Activated B cell treated with CpG ODN at 0.5 μM for 24 hours (primary cell): ENCODE measurements at regions not wholly inside any gene's neighbourhood (a gene's known extent, or its start where the extent isn't known, plus 50 kb on each side); places are given as distances from the start of the nearest gene placed in this dataset.

ENCODE experiments used
- ATAC-seq: fragments of 200-7000 bp; cut with Tn5 transposase; one replicate; pipeline ENCODE4 v1.10.0; 2021; ENCODE audit warnings: low read depth, mild to moderate bottlenecking, moderate library complexity
- CTCF ChIA-PET: fragments of 350-600 bp; sonication (Branson Sonifier 250); formaldehyde crosslinking; loops from one replicate; lab custom pipeline; 2021; ENCODE audit warnings: antibody characterized with exemption; lab: Charles Lee
- POLR2A ChIA-PET: fragments of 350-600 bp; sonication (Branson Sonifier 250); formaldehyde crosslinking; loops from one replicate; lab custom pipeline; 2021; ENCODE audit warnings: antibody characterized with exemption; lab: Charles Lee
- DNase-seq: peaks from one replicate; pipeline ENCODE4 v3.0.0; 2022
- H3K27ac Mint-ChIP-seq: one replicate; pipeline ENCODE4 v1.8.0; 2020; ENCODE audit warnings: mixed read lengths
- H3K27me3 Mint-ChIP-seq: one replicate; pipeline ENCODE4 v1.8.0; 2021; ENCODE audit warnings: mixed read lengths
- H3K36me3 Mint-ChIP-seq: one replicate; pipeline ENCODE4 v1.8.0; 2021; ENCODE audit warnings: low read depth, mixed read lengths
- H3K4me1 Mint-ChIP-seq: one replicate; pipeline ENCODE4 v1.8.0; 2021; ENCODE audit warnings: mixed read lengths
- H3K4me3 Mint-ChIP-seq: one replicate; pipeline ENCODE4 v1.8.0; 2020; ENCODE audit warnings: mild to moderate bottlenecking, mixed read lengths
- H3K9me3 Mint-ChIP-seq: one replicate; pipeline ENCODE4 v1.8.0; 2020; ENCODE audit warnings: mixed read lengths
- CTCF ChIP-seq: fragments of 200-600 bp; IDR thresholded peaks from one replicate; pipeline ENCODE4 v1.8.0; 2022; ENCODE audit warnings: antibody characterized with exemption, mild to moderate bottlenecking
- intact Hi-C: fragments of 100-400 bp; cut with micrococcal nuclease; formaldehyde crosslinking; loops from one replicate; pipeline ENCODE4 v1.15.1; 2024

DNA sequence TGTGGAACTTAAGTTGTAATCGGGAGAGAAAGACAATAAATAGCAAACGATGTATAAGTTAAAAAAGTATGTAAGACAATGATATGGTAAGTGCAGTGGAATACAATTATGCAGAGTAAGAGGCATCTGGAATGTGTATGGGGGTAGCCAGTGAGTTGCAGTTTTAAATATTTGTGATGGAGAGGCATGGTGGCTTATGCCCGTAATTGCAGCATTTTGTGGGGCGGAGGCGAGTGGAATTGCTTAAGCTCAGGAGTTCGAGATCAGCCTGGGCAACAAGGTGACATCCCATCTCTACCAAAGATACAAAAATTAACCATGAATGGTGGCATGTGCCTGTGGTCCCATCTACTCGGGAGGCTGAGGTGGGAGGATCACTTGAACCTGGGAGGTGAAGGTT, 52.5 kb upstream of the WDFY3 start:
- Mint-ChIP-seq H3K27me3 (peaks cover 4% of the 10 kb centered on the region), H3K4me1 (no peaks in the 10 kb centered on the region), H3K27ac (no peak overlapping the region), H3K36me3 (no peaks in the 10 kb centered on the region), H3K9me3 (peaks cover 6% of the 10 kb centered on the region), H3K4me3 (no peak overlapping the region)
- TF ChIP-seq CTCF = no peak
- intact Hi-C loops = no loop called here
- DNase-seq = no peak
- CTCF ChIA-PET = no interaction called here
- no peak for ATAC-seq
- POLR2A ChIA-PET = no interaction called here

- CTCF ChIA-PET = no interaction called here
- POLR2A ChIA-PET = no interaction called here
- H3K27ac Mint-ChIP-seq = no peak overlapping the region
- TF ChIP-seq CTCF = no peak
- peaks cover 4% of the 10 kb centered on the region for H3K27me3 Mint-ChIP-seq
- H3K9me3 Mint-ChIP-seq = peaks cover 6% of the 10 kb centered on the region
- H3K36me3 Mint-ChIP-seq = no peaks in the 10 kb centered on the region
- intact Hi-C loops = no loop called here
- no peak overlapping the region for H3K4me3 Mint-ChIP-seq
- H3K4me1 Mint-ChIP-seq = no peaks in the 10 kb centered on the region
- ATAC-seq (no peak), DNase-seq (no peak)
These were observed 52.9 kb upstream of the WDFY3 start for GRCh38 chr4:85019411-85019810.

DNA sequence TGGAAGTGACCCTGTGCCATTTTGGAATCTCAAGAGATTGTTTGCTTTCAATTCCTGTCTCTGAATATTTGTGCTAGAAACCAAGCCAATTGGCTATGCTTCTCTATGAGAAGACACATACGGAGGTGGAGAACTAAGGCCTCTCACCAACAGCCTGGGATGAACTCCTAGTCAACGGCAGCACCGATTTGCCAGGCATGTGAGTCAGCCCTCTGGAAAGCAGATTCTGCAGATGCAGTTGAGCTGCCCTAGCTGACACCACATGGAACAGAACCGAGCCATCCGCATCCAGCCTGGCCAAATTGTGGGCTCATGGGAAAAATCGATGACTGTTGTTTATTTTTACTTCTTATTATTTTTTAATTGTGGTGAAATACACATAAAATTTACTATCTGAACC, 58.2 kb upstream of the WDFY3 start:
- Mint-ChIP-seq H3K9me3 (peaks cover 3% of the 10 kb centered on the region), H3K4me3 (no peak overlapping the region), H3K4me1 (no peaks in the 10 kb centered on the region), H3K27ac (no peak overlapping the region), H3K27me3 (peaks cover 2% of the 10 kb centered on the region), H3K36me3 (no peaks in the 10 kb centered on the region)
- ChIA-PET POLR2A (no interaction called here), CTCF (no interaction called here)
- no peak for ATAC-seq
- no peak for DNase-seq
- no peak for TF ChIP-seq CTCF
- intact Hi-C loops = no loop called here

GRCh38 chr4:85028910-85029309, 62.4 kb upstream of the WDFY3 start:
- intact Hi-C loops = no loop called here
- no peaks in the 10 kb centered on the region for H3K4me1 Mint-ChIP-seq
- H3K36me3 Mint-ChIP-seq = no peaks in the 10 kb centered on the region
- peaks cover 5% of the 10 kb centered on the region for H3K9me3 Mint-ChIP-seq
- H3K4me3 Mint-ChIP-seq = no peak overlapping the region
- no peak for TF ChIP-seq CTCF
- H3K27ac Mint-ChIP-seq = no peak overlapping the region
- DNase-seq = no peak
- no peaks in the 10 kb centered on the region for H3K27me3 Mint-ChIP-seq
- CTCF ChIA-PET = no interaction called here
- POLR2A ChIA-PET = no interaction called here
- no peak for ATAC-seq

- no peak overlapping the region for H3K4me3 Mint-ChIP-seq
- no peak for TF ChIP-seq CTCF
- no peaks in the 10 kb centered on the region for H3K4me1 Mint-ChIP-seq
- no peaks in the 10 kb centered on the region for H3K27me3 Mint-ChIP-seq
- H3K36me3 Mint-ChIP-seq = no peaks in the 10 kb centered on the region
- H3K9me3 Mint-ChIP-seq = peaks cover 10% of the 10 kb centered on the region
- DNase-seq = no peak
- intact Hi-C loops = no loop called here
- ChIA-PET CTCF (no interaction called here), POLR2A (no interaction called here)
- no peak for ATAC-seq
- H3K27ac Mint-ChIP-seq = no peak overlapping the region
These were observed 63.0 kb upstream of the WDFY3 start for GRCh38 chr4:85029453-85029852.
